ENCODE measurements at regions not wholly inside any gene's neighbourhood (a gene's known extent, or its start where the extent isn't known, plus 50 kb on each side); places are given as distances from the start of the nearest gene placed in this dataset.
"Not testable (repeated sequence)": the region's sequence is repeated elsewhere in the genome, so short reads cannot be mapped to it uniquely, and the experiment has no call there.

DNA sequence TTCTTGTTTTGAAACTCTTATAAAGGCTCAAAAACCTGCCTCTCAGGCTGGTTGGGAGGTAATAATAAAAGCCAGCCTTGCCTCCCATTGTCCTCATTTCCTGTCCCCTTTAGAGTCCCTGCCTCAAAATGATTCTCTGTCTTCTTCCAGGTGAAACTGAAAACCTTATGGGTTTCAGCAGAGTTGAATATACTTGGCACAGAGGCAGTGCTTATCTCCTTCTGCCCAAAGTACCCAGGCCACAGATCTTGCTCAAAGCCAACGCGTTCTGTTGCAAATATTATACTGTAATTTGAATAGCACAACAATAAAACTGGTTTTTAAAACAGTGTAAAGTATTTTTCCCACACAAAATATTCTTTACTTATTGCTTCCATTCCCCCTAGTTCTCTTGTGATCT, 183.1 kb upstream of the GIMD1 start:
- DNase-seq (ENCODE audit: extremely low spot score), result no peak
- POLR2A ChIA-PET, result no interaction called here
- no peak for TF ChIP-seq SUZ12 (IDR thresholded peaks at IDR 0.05)
- no peak for TF ChIP-seq CTBP1 (IDR thresholded peaks at IDR 0.05; ENCODE audit: borderline replicate concordance)
- no peak for TF ChIP-seq ZNF384 (IDR thresholded peaks at IDR 0.05)
- TF ChIP-seq FOXK2 (IDR thresholded peaks at IDR 0.05), result no peak
- TF ChIP-seq LEF1 (IDR thresholded peaks at IDR 0.05; ENCODE audit: borderline replicate concordance), result no peak
- no peak for TF ChIP-seq NFRKB (IDR thresholded peaks at IDR 0.05)
- no peak for TF ChIP-seq ARNT (IDR thresholded peaks at IDR 0.05)
- TF ChIP-seq FOXA1 (IDR thresholded peaks at IDR 0.05), result no peak
- TF ChIP-seq SP1 (IDR thresholded peaks at IDR 0.05), result no peak
- TF ChIP-seq, protein P1, sequence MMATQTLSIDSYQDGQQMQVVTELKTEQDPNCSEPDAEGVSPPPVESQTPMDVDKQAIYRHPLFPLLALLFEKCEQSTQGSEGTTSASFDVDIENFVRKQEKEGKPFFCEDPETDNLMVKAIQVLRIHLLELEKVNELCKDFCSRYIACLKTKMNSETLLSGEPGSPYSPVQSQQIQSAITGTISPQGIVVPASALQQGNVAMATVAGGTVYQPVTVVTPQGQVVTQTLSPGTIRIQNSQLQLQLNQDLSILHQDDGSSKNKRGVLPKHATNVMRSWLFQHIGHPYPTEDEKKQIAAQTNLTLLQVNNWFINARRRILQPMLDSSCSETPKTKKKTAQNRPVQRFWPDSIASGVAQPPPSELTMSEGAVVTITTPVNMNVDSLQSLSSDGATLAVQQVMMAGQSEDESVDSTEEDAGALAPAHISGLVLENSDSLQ (IDR thresholded peaks at IDR 0.05), result no peak
- TF ChIP-seq FOXM1 (IDR thresholded peaks at IDR 0.05; ENCODE audit: borderline replicate concordance), result no peak
- CTCF ChIA-PET, result no interaction called here

DNA sequence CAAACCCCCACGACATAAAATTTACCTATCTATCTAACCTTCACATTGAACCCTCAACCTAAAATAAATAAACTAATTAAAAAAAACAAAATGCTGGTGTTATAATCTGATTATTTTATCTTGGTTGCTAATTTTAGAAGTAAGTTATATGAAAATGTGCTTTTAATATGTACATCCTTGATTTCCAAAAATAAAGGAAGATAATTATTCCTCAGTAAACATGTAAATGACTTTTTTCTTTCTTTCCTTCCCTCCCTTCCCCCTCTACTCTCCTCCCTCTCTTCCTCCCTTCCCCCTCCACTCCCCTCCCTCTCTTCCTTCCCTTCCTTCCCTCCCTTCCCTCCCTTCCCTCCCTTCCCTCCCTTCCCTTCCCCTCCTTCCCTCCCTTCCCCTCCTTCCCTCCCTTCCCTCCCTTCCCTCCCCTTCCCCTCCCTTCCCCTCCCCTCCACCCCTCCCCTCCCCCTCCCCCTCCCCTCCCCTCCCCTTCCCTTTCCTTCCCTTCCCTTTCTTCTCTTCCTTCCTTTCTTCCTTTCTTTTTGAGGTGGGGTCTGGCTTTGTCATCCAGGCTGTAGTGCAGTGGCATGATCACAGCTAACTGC, 180.0 kb upstream of the GIMD1 start:
- POLR2A ChIA-PET, result no interaction called here
- CTCF ChIA-PET, result no interaction called here

DNA sequence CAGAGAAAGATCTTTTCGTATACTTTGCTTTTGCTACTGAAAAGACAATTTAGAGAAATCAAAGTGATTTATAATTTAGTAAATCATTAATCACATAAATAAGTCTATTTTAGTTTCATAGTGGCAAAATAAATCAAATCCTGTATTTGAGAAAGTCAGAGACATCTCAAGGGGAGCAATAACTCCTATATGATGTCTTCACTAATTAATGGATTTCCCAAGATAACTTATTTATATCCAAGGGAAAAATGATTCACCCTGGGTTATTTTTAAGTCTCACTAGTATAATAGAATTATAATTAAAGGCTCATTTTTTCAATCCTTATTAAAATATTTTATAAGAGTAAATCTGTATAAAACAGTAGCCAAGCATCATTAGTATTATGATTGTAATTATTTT, 177.8 kb upstream of the GIMD1 start:
- ChIA-PET POLR2A (no interaction called here), CTCF (no interaction called here)
- DNase-seq (ENCODE audit: extremely low spot score), result no peak
- no peak for TF ChIP-seq SUZ12 (IDR thresholded peaks at IDR 0.05)
- no peak for TF ChIP-seq ARNT (IDR thresholded peaks at IDR 0.05)
- TF ChIP-seq HDGF (IDR thresholded peaks at IDR 0.05; ENCODE audit: borderline replicate concordance), result no peak
- TF ChIP-seq FOXM1 (IDR thresholded peaks at IDR 0.05; ENCODE audit: borderline replicate concordance), result no peak
- no peak for TF ChIP-seq TARDBP (IDR thresholded peaks at IDR 0.05)
- TF ChIP-seq CTBP1 (IDR thresholded peaks at IDR 0.05; ENCODE audit: borderline replicate concordance), result no peak
- TF ChIP-seq BHLHE40 (IDR thresholded peaks at IDR 0.05; ENCODE audit: borderline replicate concordance), result no peak
- no peak for TF ChIP-seq L3MBTL2 (conservative IDR thresholded peaks at IDR 0.05)
- no peak for TF ChIP-seq SP1 (IDR thresholded peaks at IDR 0.05)
- TF ChIP-seq ZNF384 (IDR thresholded peaks at IDR 0.05), result no peak
- no peak for TF ChIP-seq LEF1 (IDR thresholded peaks at IDR 0.05; ENCODE audit: borderline replicate concordance)
- TF ChIP-seq NFRKB (IDR thresholded peaks at IDR 0.05), result no peak
- TF ChIP-seq FOXK2 (IDR thresholded peaks at IDR 0.05), result no peak
- no peak for TF ChIP-seq FOXA1 (IDR thresholded peaks at IDR 0.05)
- TF ChIP-seq ELF4 (IDR thresholded peaks at IDR 0.05), result no peak
- TF ChIP-seq, protein P1 (IDR thresholded peaks at IDR 0.05), result no peak

More for the DNA sequence above, 180.0 kb upstream of the GIMD1 start:
- DNase-seq (ENCODE audit: extremely low spot score), result no peak
- no peak for TF ChIP-seq FOXK2 (IDR thresholded peaks at IDR 0.05)
- no peak for TF ChIP-seq HDGF (IDR thresholded peaks at IDR 0.05; ENCODE audit: borderline replicate concordance)
- no peak for TF ChIP-seq ELF4 (IDR thresholded peaks at IDR 0.05)
- no peak for TF ChIP-seq FOXA1 (IDR thresholded peaks at IDR 0.05)
- TF ChIP-seq CTBP1 (IDR thresholded peaks at IDR 0.05; ENCODE audit: borderline replicate concordance), result no peak

DNA sequence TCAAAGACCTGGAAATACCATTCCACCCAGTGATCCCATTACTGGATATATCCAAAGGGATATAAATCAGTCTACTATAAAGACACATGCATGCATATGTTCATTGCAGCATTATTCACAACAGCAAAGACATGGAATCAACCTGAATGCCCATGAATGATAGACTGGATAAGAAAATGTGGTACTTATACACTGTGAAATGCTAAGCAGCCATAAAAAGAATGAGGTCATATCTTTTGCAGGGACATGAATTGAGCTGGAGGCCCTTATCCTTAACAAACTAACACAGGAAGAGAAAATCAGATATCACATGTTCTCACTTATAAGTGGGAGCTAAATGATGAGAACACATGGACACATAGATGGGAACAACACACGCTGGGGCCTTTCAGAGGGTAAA, 174.0 kb upstream of the GIMD1 start:
- DNase-seq (ENCODE audit: extremely low spot score); CTCF ChIA-PET; POLR2A ChIA-PET: not testable (repeated sequence)

DNA sequence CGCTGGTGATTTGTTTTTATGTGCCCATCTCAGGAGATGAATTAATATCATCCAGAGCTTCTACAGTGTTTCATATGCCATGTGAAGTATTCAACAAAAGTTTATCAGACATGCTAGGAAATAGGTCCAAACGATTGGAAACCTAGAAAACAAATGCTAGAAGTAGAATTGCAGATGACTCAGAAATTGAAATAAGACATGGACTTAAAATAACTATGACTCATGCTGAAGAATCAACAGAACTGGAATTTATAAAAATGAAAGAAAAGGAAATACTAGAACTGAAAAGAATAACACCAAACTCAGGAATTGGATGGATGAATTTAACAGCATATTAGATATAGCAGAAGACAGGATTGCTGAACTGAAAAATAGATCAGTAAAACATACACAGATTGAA, 172.7 kb upstream of the GIMD1 start:
- TF ChIP-seq FOXA1 (IDR thresholded peaks at IDR 0.05) (no peak), ZNF384 (IDR thresholded peaks at IDR 0.05) (no peak), HDGF (IDR thresholded peaks at IDR 0.05; ENCODE audit: borderline replicate concordance) (no peak), NFRKB (IDR thresholded peaks at IDR 0.05) (no peak)
- ChIA-PET POLR2A (no interaction called here), CTCF (no interaction called here)
- DNase-seq (ENCODE audit: extremely low spot score), result no peak

DNA sequence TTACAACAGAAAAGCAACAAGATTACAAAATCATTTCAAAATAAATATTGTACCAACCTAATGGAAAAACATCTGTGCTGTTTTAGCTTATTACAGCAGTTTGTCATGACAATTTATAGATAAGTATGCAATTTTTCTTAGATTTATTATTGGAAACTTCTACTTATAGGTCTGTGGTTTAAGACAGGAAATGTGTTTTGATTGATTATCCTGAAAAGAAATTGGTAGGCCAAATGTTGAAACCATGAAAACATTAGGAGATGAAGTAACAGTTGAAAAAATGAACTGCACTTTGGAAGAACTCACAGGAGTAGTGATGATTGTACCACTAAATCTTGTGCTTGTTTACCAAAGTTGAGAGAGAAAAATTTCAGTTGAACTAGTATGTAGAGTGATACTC, 162.2 kb upstream of the GIMD1 start:
- ChIA-PET CTCF (no interaction called here), POLR2A (no interaction called here)
- TF ChIP-seq FOXK2 (IDR thresholded peaks at IDR 0.05) (no peak), L3MBTL2 (conservative IDR thresholded peaks at IDR 0.05) (no peak), ELF4 (IDR thresholded peaks at IDR 0.05) (no peak), FOXA1 (IDR thresholded peaks at IDR 0.05) (no peak), LEF1 (IDR thresholded peaks at IDR 0.05; ENCODE audit: borderline replicate concordance) (no peak), HDGF (IDR thresholded peaks at IDR 0.05; ENCODE audit: borderline replicate concordance) (no peak), NFRKB (IDR thresholded peaks at IDR 0.05) (no peak), BHLHE40 (IDR thresholded peaks at IDR 0.05; ENCODE audit: borderline replicate concordance) (no peak), SP1 (IDR thresholded peaks at IDR 0.05) (no peak), CTBP1 (IDR thresholded peaks at IDR 0.05; ENCODE audit: borderline replicate concordance) (no peak), SUZ12 (IDR thresholded peaks at IDR 0.05) (no peak), ARNT (IDR thresholded peaks at IDR 0.05) (no peak), ZNF384 (IDR thresholded peaks at IDR 0.05) (no peak), FOXM1 (IDR thresholded peaks at IDR 0.05; ENCODE audit: borderline replicate concordance) (no peak), TARDBP (IDR thresholded peaks at IDR 0.05) (no peak)
- TF ChIP-seq, protein P1 (IDR thresholded peaks at IDR 0.05), result no peak
- DNase-seq (ENCODE audit: extremely low spot score), result no peak

DNA sequence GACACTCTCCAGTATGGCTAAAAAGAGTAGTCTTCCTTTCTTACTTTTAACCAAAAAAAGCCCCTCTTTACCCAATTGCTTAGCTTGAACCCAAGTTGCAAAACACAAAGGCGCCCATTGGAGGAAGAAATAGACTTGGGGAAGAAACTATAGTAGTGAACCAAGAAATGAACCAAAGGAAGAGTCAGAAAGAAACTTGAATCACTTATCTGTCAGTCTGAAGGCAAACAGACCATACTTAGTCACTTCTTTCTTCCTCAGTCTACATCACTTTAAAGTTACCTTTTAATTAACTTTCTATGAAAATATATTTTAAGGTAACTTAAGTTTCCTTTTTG, 161.4 kb upstream of the GIMD1 start:
- TF ChIP-seq NFRKB (IDR thresholded peaks at IDR 0.05) (no peak), ARNT (IDR thresholded peaks at IDR 0.05) (no peak), HDGF (IDR thresholded peaks at IDR 0.05; ENCODE audit: borderline replicate concordance) (no peak), BHLHE40 (IDR thresholded peaks at IDR 0.05; ENCODE audit: borderline replicate concordance) (no peak), TARDBP (IDR thresholded peaks at IDR 0.05) (no peak)
- POLR2A ChIA-PET, result no interaction called here
- CTCF ChIA-PET, result no interaction called here
- DNase-seq (ENCODE audit: extremely low spot score), result no peak
